Stimulated activated CD8-positive, alpha-beta memory T cell treated with anti-CD3 and anti-CD28 coated beads, Interleukin-4, amount 100 ng/mL, for 48 hours (primary cell): ENCODE measurements at regions not wholly inside any gene's neighbourhood (a gene's known extent, or its start where the extent isn't known, plus 50 kb on each side); places are given as distances from the start of the nearest gene placed in this dataset.

Source experiments
- DNase-seq: peaks from one replicate; pipeline ENCODE4 v3.0.0-alpha.2; 2020

GRCh38 chr14:51552768-51553404 is 98.8 kb upstream of the FRMD6 start:
- DNase-seq, result no peak

GRCh38 chr14:51554339-51554920 is 97.3 kb upstream of the FRMD6 start:
- no peak for DNase-seq

GRCh38 chr14:51554953-51555352 is 96.8 kb upstream of the FRMD6 start:
- DNase-seq, result no peak

GRCh38 chr14:51561141-51561540 is 90.6 kb upstream of the FRMD6 start:
- DNase-seq, result no peak

- no peak for DNase-seq
Measured at GRCh38 chr14:51562816-51563215, 88.9 kb upstream of the FRMD6 start.

- no peak for DNase-seq
Measured at GRCh38 chr14:51563560-51563959, 88.2 kb upstream of the FRMD6 start.

- no peak for DNase-seq
Measured at GRCh38 chr14:51564460-51564859, 87.2 kb upstream of the FRMD6 start.

GRCh38 chr14:51564986-51565604 is 86.6 kb upstream of the FRMD6 start:
- DNase-seq, result no peak

DNA sequence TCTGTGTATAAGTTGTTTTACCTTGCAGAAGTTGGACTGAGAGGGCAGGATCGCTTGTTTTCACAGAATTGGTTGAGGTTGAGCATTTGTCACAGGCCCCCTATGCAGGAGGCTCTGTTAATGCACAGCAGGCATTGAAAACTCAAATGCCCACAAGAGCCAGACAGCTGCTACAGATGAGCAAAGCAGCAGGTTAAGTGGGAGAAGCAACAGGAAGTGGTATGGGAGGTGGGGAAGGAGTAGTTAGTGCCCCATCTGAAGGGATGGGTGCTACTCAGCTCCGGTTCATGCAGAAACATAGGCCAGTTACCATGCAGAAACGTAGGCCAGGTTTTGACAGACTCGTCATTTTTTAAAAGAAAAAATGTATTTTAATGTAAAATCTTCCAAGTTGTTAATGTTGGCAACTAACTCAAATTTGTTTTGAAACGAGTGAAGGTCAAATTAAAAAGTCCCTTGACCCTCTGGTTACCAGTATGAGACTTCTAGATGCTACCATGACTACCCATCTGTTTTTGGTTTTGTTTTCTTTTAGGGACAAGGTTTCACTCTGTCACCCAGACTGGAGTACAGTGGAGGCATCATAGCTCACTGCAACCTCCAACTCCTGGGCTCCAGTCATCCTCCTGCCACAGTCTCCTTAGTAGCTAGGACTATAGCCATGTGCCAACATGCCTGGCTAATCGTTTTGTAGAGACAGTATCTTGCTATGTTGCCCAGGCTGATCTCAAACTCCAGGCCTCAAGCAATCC is 84.7 kb upstream of the FRMD6 start:
- DNase-seq, result no peak

- DNase-seq, result no peak
Measured at GRCh38 chr14:51568366-51568765, 83.3 kb upstream of the FRMD6 start.

GRCh38 chr14:51573607-51574006 is 78.1 kb upstream of the FRMD6 start:
- DNase-seq, result no peak

- DNase-seq, result no peak
Measured at GRCh38 chr14:51574009-51574408, 77.7 kb upstream of the FRMD6 start.

GRCh38 chr14:51575349-51576116 is 76.2 kb upstream of the FRMD6 start:
- DNase-seq, result no peak

DNA sequence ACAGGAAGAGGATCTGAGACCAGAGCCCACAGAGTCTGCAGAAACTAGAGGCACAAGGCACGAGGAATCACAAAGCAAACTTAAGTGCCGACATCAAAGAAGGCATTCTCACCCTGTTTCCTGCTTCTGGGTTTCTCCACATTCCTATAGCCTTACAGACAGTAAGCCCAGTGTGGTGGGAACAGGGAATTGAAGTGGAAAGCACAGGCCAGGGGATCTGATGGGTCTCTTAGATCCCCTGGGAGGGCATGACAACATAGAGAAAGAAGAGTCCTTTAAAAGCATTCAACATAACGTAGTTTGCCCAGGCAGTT is 75.6 kb upstream of the FRMD6 start:
- no peak for DNase-seq

GRCh38 chr14:51576879-51577278 is 74.8 kb upstream of the FRMD6 start:
- no peak for DNase-seq

GRCh38 chr14:51578853-51579252 is 72.9 kb upstream of the FRMD6 start:
- no peak for DNase-seq

- no peak for DNase-seq
Measured at GRCh38 chr14:51581017-51581881, 70.5 kb upstream of the FRMD6 start.

DNA sequence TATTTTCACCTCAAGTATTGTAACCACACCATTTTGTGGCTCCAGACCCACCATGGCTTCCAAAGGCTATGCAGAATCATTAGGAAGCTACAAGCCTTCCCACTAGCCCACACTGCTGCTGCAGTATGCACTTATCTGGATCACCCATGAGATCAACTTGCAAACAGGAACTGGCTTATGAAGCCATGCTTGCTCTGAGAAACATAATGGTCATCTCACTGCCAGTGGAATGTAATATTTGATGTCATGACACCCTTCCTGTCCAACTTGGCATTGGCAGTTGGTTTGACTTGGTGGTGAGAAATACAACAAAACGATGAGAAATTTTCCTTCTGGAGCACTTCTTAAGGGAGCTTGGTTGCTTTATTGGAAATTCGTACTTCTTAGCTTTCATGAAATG is 69.3 kb upstream of the FRMD6 start:
- DNase-seq, result no peak

DNA sequence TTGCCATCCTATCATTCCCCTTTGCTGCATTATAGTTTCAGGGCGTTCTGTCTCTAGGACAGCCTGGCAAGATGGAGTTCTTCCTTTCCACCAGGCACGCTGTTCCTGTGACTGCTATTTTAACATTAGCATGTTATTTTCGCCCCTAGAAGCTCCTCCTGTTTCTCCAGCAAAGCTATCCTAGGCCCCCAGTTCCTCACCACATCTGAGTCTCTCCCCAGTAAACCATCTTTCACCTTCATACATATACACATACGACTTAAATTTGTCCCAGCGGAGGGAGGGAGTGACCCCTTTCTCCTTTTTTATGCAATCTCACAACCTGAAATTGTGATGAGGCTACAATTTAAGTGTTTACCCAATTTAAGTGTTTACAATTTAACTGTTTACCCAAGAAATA is 66.7 kb upstream of the FRMD6 start:
- no peak for DNase-seq

- no peak for DNase-seq
Measured at GRCh38 chr14:51592836-51593235, 58.9 kb upstream of the FRMD6 start.

- DNase-seq, result no peak
Measured at GRCh38 chr14:51593397-51593796, 58.3 kb upstream of the FRMD6 start.

GRCh38 chr14:51595881-51596455 is 55.7 kb upstream of the FRMD6 start:
- no peak for DNase-seq
